Heart left ventricle (tissue), 16 donors: ENCODE measurements at regions not wholly inside any gene's neighbourhood (a gene's known extent, or its start where the extent isn't known, plus 50 kb on each side); places are given as distances from the start of the nearest gene placed in this dataset.

Source experiments
- ATAC-seq, 4 donors: fragments of 200-7000 bp; cut with Tn5 transposase; one replicate each; pipeline ENCODE4 v1.9.1; 2020 to 2022; ENCODE audit warnings: moderate library complexity in 4 of 4, mild to moderate bottlenecking in 3 of 4, moderate number of reproducible peaks in 1 of 4
- DNase-seq, 5 donors: peaks; one replicate each; pipeline ENCODE4 v3.0.0-alpha.2; 2020
- H3K27ac ChIP-seq, 12 donors: fragments of 200-600 bp; sonication (generic) in 4 of 12; one replicate each; pipeline versions ENCODE4 v1.5.0 to v1.8.0; 2016 to 2022; ENCODE audit warnings: mild to moderate bottlenecking in 2 of 12
- H3K27me3 ChIP-seq, 9 donors: fragments of 200-600 bp; sonication (generic) in 2 of 9; one replicate each; pipeline versions ENCODE4 v1.5.1 to v1.8.0; 2016 to 2022; ENCODE audit warnings: mild to moderate bottlenecking in 3 of 9
- H3K36me3 ChIP-seq, 9 donors: fragments of 200-600 bp; sonication (generic) in 2 of 9; one replicate each; pipeline versions ENCODE4 v1.5.0 to v1.8.0; 2018 to 2022; ENCODE audit warnings: mild to moderate bottlenecking in 2 of 9
- H3K4me1 ChIP-seq, 12 donors: fragments of 200-600 bp; sonication (generic) in 4 of 12; one replicate each; pipeline versions ENCODE4 v1.5.0 to v1.8.0; 2016 to 2022; ENCODE audit warnings: mild to moderate bottlenecking in 3 of 12
- H3K4me3 ChIP-seq, 12 donors: fragments of 200-600 bp; sonication (generic) in 4 of 12; one replicate each; pipeline versions ENCODE4 v1.5.0 to v1.8.0; 2017 to 2022; ENCODE audit warnings: mild to moderate bottlenecking in 9 of 12, moderate library complexity in 4 of 12
- H3K9me3 ChIP-seq, 12 donors: fragments of 200-600 bp; sonication (generic) in 4 of 12; one replicate each; pipeline versions ENCODE4 v1.5.0 to v1.8.0; 2016 to 2022; ENCODE audit warnings: mild to moderate bottlenecking in 1 of 12
- CTCF ChIP-seq, 12 donors: fragments of 200-600 bp; sonication (generic) in 4 of 12; IDR thresholded peaks; one replicate each; pipeline versions ENCODE4 v1.5.0 to v1.8.0; 2018 to 2022; ENCODE audit warnings: antibody characterized with exemption in 12 of 12, mild to moderate bottlenecking in 5 of 12
- POLR2A ChIP-seq, 2 donors: fragments of 450-650 bp; IDR thresholded peaks; one replicate each; pipeline ENCODE4 v1.6.1; 2017; ENCODE audit warnings: antibody characterized with exemption in 2 of 2, mild to moderate bottlenecking in 2 of 2, moderate library complexity in 2 of 2
- WGBS, 4 donors: extraction: QIAGEN DNeasy Blood & Tissue Kit in 2 of 4; methylation state at CpG; one replicate each; pipeline versions ENCODE4 v1.1.5 to v1.1.7; 2013 to 2018; 5-methylcytosine and 5-hydroxymethylcytosine counted together
- intact Hi-C, 10 donors: fragments of 100-400 bp; cut with DNase I; formaldehyde crosslinking; loops; one replicate each; pipeline versions ENCODE4 v1.11.1 to v1.14.2; 2022
- donor health status: ischemic (EF 13 %, LVEDD 7.1; RV severe dilation, severe dysfunction).
- donor health status: healthy with polysubstance abuse.
- donor health status: DM: no; HTN: yes; CAD: no.
- donor health status: DM: no; HTN: no; CAD: no.
- donor health status: ischemic (EF 25% LVEDD 6.9; RV normal size, moderate dysfunction).
- donor health status: ischemic (EF 25% LVEDD 5.7; RV mildly dilated, moderate dysfunction).
- donor health status: healthy.
- donor health status: DM: yes; HTN: yes; CAD: no.
- donor health status: ischemic (EF 35%, LVEDD 5.7; RV mildly dilated, moderate dysfunction).
- donor health status: nonischemic (EF 11% LVEDD 7.7; RV severe dilation, severe dysfunction).
- donor health status: DM: yes; HTN: yes; CAD: no.
- donor health status: PGD.
- donor health status: ischemic (EF 29% LVEDD 5.4; RV normal size, mild dysfunction).
- donor health status: nonischemic (EF 23%, LVEDD 6.1; RV moderate dilation, normal function).

- DNase-seq: no peak
- Histone ChIP-seq H3K36me3 (no peaks in the 10 kb centered on the region), H3K27me3 (no peaks in the 10 kb centered on the region), H3K27ac (no peak overlapping the region), H3K9me3 (peaks cover 0 to 4% (median 0%) of the 10 kb centered on the region in 12 donors), H3K4me1 (no peaks in the 10 kb centered on the region), H3K4me3 (no peak overlapping the region)
- WGBS, 4 donors: 80 to 85% (median 83%) methylated on average over 3 of the region's 3 CpGs
- ATAC-seq: no peak
- intact Hi-C loops: no loop called here
- TF ChIP-seq CTCF (IDR thresholded peaks at IDR 0.05) (no peak), POLR2A (IDR thresholded peaks at IDR 0.05) (no peak)
Observed at GRCh38 chr4:14247767-14248166, 620.2 kb upstream of the BOD1L1 start.

GRCh38 chr4:14249226-14249625 lies 621.7 kb upstream of the BOD1L1 start:
- intact Hi-C loops: no loop called here
- ATAC-seq (no peak), DNase-seq (no peak)
- Histone ChIP-seq H3K27ac (no peak overlapping the region), H3K4me1 (no peaks in the 10 kb centered on the region), H3K9me3 (peaks cover 0 to 5% (median 0%) of the 10 kb centered on the region in 12 donors), H3K36me3 (no peaks in the 10 kb centered on the region), H3K27me3 (no peaks in the 10 kb centered on the region), H3K4me3 (no peak overlapping the region)
- TF ChIP-seq POLR2A (IDR thresholded peaks at IDR 0.05) (no peak), CTCF (IDR thresholded peaks at IDR 0.05) (no peak)
- 71 to 89% (median 80%) methylated on average over 1 of the region's 1 CpG for WGBS, 4 donors

- DNase-seq (peak in 4 of 5 donors; percentile 8 to 55 (median 23)), ATAC-seq (peak in 2 of 4 donors; percentile 62 to 67)
- WGBS, 4 donors: 74 to 82% (median 78%) methylated on average over 4 of the region's 4 CpGs
- intact Hi-C loops: loop anchor here in 4 of 10 donors (5.0 to 10.0 kb wide), 2 partner anchors 599 to 602 kb away; no protein-coding TSS in a partner anchor
- TF ChIP-seq POLR2A (IDR thresholded peaks at IDR 0.05): no peak
- peak; percentile 26 to 65 (median 46) for TF ChIP-seq CTCF (IDR thresholded peaks at IDR 0.05)
- Histone ChIP-seq H3K27ac (no peak overlapping the region), H3K9me3 (peaks cover 0 to 5% (median 0%) of the 10 kb centered on the region in 12 donors), H3K27me3 (no peaks in the 10 kb centered on the region), H3K4me3 (no peak overlapping the region), H3K4me1 (no peaks in the 10 kb centered on the region), H3K36me3 (no peaks in the 10 kb centered on the region)
Observed at GRCh38 chr4:14254252-14254651, 626.7 kb upstream of the BOD1L1 start.

GRCh38 chr4:14254926-14255325 lies 627.4 kb upstream of the BOD1L1 start:
- WGBS, 4 donors: 84 to 97% (median 91%) methylated on average over 1 of the region's 1 CpG
- TF ChIP-seq POLR2A (IDR thresholded peaks at IDR 0.05): no peak
- no peak for TF ChIP-seq CTCF (IDR thresholded peaks at IDR 0.05)

More at GRCh38 chr4:14254926-14255325, 627.4 kb upstream of the BOD1L1 start:
- Histone ChIP-seq H3K4me3 (no peak overlapping the region), H3K4me1 (no peaks in the 10 kb centered on the region), H3K9me3 (peaks cover 0 to 5% (median 0%) of the 10 kb centered on the region in 12 donors), H3K27ac (no peak overlapping the region), H3K27me3 (no peaks in the 10 kb centered on the region), H3K36me3 (no peaks in the 10 kb centered on the region)
- no peak for ATAC-seq
- intact Hi-C loops: loop anchor here in 4 of 10 donors (5.0 to 10.0 kb wide), 2 partner anchors 600 to 603 kb away; no protein-coding TSS in a partner anchor
- DNase-seq: no peak
